ENCODE measurements at regions not wholly inside any gene's neighbourhood (a gene's known extent, or its start where the extent isn't known, plus 50 kb on each side); places are given as distances from the start of the nearest gene placed in this dataset.

- POLR2A ChIA-PET: no interaction called here
- no peaks in the 10 kb centered on the region for H3K27me3 ChIP-seq (ENCODE audit: control insufficient read depth in 2 of 2, insufficient read depth in 2 of 2, low read length in 2 of 2)
- H2AFZ ChIP-seq (ENCODE audit: low read depth, low read length): no peak overlapping the region
- H3K27ac ChIP-seq (ENCODE audit: insufficient read depth, low read depth, low read length): no peak overlapping the region
- H3K9me1 ChIP-seq (replicated peaks; ENCODE audit: control insufficient read depth, extremely low read depth, insufficient read depth, low read length): no peaks in the 10 kb centered on the region
- no peak overlapping the region for H3K4me3 ChIP-seq (replicated peaks in 1 of 3; ENCODE audit: insufficient read depth in 1 of 3, low read depth in 1 of 3, low read length in 3 of 3)
- DNase-seq (ENCODE audit: low read depth, low spot score) (no peak), FAIRE-seq (no peak)
- no peaks in the 10 kb centered on the region for H3K4me1 ChIP-seq (ENCODE audit: control insufficient read depth, extremely low read depth, insufficient read depth, low read length)
- dilution Hi-C loops (cut with MboI; ENCODE audit: extremely low pct_ligation_motif_present, low sequenced_read_pairs) (no loop called here), intact Hi-C loops (cut with micrococcal nuclease) (no loop called here)
- CTCF ChIA-PET: interaction anchor here (0.9 to 1.5 kb wide), 2 partner anchors 12 to 14 kb away, joined by 3 to 6 read pairs; no protein-coding TSS in a partner anchor
- no peaks in the 10 kb centered on the region for H3K36me3 ChIP-seq (ENCODE audit: control insufficient read depth in 2 of 2, extremely low read depth in 1 of 2, insufficient read depth in 2 of 2, low read length in 2 of 2)
- H3K9me3 ChIP-seq (replicated peaks; ENCODE audit: control insufficient read depth, insufficient read depth, low read length): no peaks in the 10 kb centered on the region
- TF ChIP-seq CTCF (IDR thresholded peaks at IDR 0.05; ENCODE audit: extremely low read depth in 1 of 2, insufficient read depth in 1 of 2, low read depth in 1 of 2, low read length in 2 of 2): no peak
- H3K79me2 ChIP-seq (ENCODE audit: control insufficient read depth, insufficient read depth, low read length): no peaks in the 10 kb centered on the region
- no peak overlapping the region for H3K9ac ChIP-seq (replicated peaks; ENCODE audit: extremely low read depth, insufficient read depth, low read length)
- H3K4me2 ChIP-seq (ENCODE audit: insufficient read depth, low read length): no peak overlapping the region
- no TSS peak for BruUV-seq (replicated peaks)
- no peaks in the 10 kb centered on the region for H4K20me1 ChIP-seq (replicated peaks; ENCODE audit: control insufficient read depth, extremely low read depth, insufficient read depth, low read length)
These were observed 2529.3 kb upstream of the PCDH20 start for GRCh38 chr13:63944911-63945310.

GRCh38 chr13:63942372-63942771 is 2526.7 kb upstream of the PCDH20 start:
- H4K20me1 ChIP-seq (replicated peaks; ENCODE audit: control insufficient read depth, extremely low read depth, insufficient read depth, low read length): no peaks in the 10 kb centered on the region
- no peaks in the 10 kb centered on the region for H3K9me1 ChIP-seq (replicated peaks; ENCODE audit: control insufficient read depth, extremely low read depth, insufficient read depth, low read length)
- H2AFZ ChIP-seq (ENCODE audit: low read depth, low read length): no peak overlapping the region
- H3K79me2 ChIP-seq (ENCODE audit: control insufficient read depth, insufficient read depth, low read length): no peaks in the 10 kb centered on the region
- H3K4me3 ChIP-seq (replicated peaks in 1 of 3; ENCODE audit: insufficient read depth in 1 of 3, low read depth in 1 of 3, low read length in 3 of 3): no peak overlapping the region
- FAIRE-seq: no peak
- CTCF ChIA-PET: no interaction called here
- intact Hi-C loops (cut with micrococcal nuclease) (no loop called here), dilution Hi-C loops (cut with MboI; ENCODE audit: extremely low pct_ligation_motif_present, low sequenced_read_pairs) (no loop called here)
- no peaks in the 10 kb centered on the region for H3K9me3 ChIP-seq (replicated peaks; ENCODE audit: control insufficient read depth, insufficient read depth, low read length)
- H3K27ac ChIP-seq (ENCODE audit: insufficient read depth, low read depth, low read length): no peak overlapping the region
- H3K9ac ChIP-seq (replicated peaks; ENCODE audit: extremely low read depth, insufficient read depth, low read length): no peak overlapping the region
- H3K27me3 ChIP-seq (ENCODE audit: control insufficient read depth in 2 of 2, insufficient read depth in 2 of 2, low read length in 2 of 2): no peaks in the 10 kb centered on the region
- POLR2A ChIA-PET: no interaction called here
- no TSS peak for BruUV-seq (replicated peaks)
- no peak overlapping the region for H3K4me2 ChIP-seq (ENCODE audit: insufficient read depth, low read length)
- no peak for DNase-seq (ENCODE audit: low read depth, low spot score)
- H3K36me3 ChIP-seq (ENCODE audit: control insufficient read depth in 2 of 2, extremely low read depth in 1 of 2, insufficient read depth in 2 of 2, low read length in 2 of 2): no peaks in the 10 kb centered on the region
- H3K4me1 ChIP-seq (ENCODE audit: control insufficient read depth, extremely low read depth, insufficient read depth, low read length): no peaks in the 10 kb centered on the region
- TF ChIP-seq FOS (IDR thresholded peaks at IDR 0.05; ENCODE audit: borderline replicate concordance, insufficient read depth, low read length) (no peak), CTCF (IDR thresholded peaks at IDR 0.05; ENCODE audit: extremely low read depth in 1 of 2, insufficient read depth in 1 of 2, low read depth in 1 of 2, low read length in 2 of 2) (no peak), GATA2 (IDR thresholded peaks at IDR 0.05; ENCODE audit: insufficient read depth, insufficient read length, low read depth, low read length) (no peak), POLR2A (IDR thresholded peaks at IDR 0.05; ENCODE audit: low read depth, low read length) (no peak), JUN (IDR thresholded peaks at IDR 0.05; ENCODE audit: borderline replicate concordance, insufficient read depth, insufficient read length, low read depth) (no peak), MYC (IDR thresholded peaks at IDR 0.05; ENCODE audit: low read depth, low read length) (no peak)

Measured in endothelial cell of umbilical vein (primary cell).